ENCODE measurements at regions not wholly inside any gene's neighbourhood (a gene's known extent, or its start where the extent isn't known, plus 50 kb on each side); places are given as distances from the start of the nearest gene placed in this dataset.

DNA sequence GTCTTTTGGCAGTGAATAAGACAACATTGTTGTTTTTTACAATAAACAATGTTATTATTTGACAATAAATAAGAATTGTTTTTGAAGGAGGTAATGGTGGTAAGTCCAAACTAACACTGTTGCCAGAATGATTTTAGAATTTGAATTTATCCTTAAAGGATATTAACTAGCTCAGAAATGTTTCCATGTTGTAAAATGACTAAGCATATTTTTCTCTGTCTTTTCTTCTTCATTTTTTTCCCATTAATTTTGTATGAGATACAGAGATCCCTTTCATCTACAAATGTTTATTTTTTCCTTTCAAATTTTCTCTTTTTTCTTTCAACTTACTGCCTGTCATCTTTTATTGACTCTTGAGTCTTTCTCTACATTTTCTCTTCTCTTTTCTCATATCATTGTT is 66.5 kb upstream of the DOCK10 start:
- Histone ChIP-seq H3K14ac (ENCODE audit: insufficient read depth, low read length) (no peak overlapping the region), H3K79me1 (ENCODE audit: insufficient read depth, low read depth, low read length, poor library complexity, severe bottlenecking) (no peaks in the 10 kb centered on the region), H4K91ac (ENCODE audit: insufficient read length, low read depth, low read length) (no peak overlapping the region), H3K4me2 (ENCODE audit: insufficient read depth, insufficient read length, low read length) (no peak overlapping the region), H3K27ac (ENCODE audit: insufficient read length, low read depth, low read length) (no peak overlapping the region), H3K9ac (ENCODE audit: extremely low read depth, insufficient read length, low read length) (no peak overlapping the region), H2BK5ac (ENCODE audit: insufficient read length, low read length) (no peak overlapping the region), H2AFZ (ENCODE audit: low read length) (no peak overlapping the region), H2BK20ac (ENCODE audit: low read depth, low read length, poor library complexity, severe bottlenecking) (no peak overlapping the region), H4K5ac (ENCODE audit: insufficient read length, low read depth, low read length) (no peak overlapping the region), H3K79me2 (ENCODE audit: insufficient read depth, low read length) (no peaks in the 10 kb centered on the region), H2BK120ac (ENCODE audit: low read depth, low read length, poor library complexity, severe bottlenecking) (no peak overlapping the region), H3K18ac (ENCODE audit: insufficient read length, low read depth, low read length) (no peak overlapping the region), H3K9me3 (ENCODE audit: control insufficient read depth, low read depth, low read length) (no peaks in the 10 kb centered on the region), H4K20me1 (ENCODE audit: control insufficient read depth, insufficient read depth, insufficient read length) (no peaks in the 10 kb centered on the region), H4K8ac (replicated peaks; ENCODE audit: insufficient read length, low read depth, low read length) (no peak overlapping the region), H3K27me3 (ENCODE audit: insufficient read depth, low read length) (no peaks in the 10 kb centered on the region), H2BK15ac (ENCODE audit: low read depth, low read length) (no peak overlapping the region), H2AK5ac (ENCODE audit: insufficient read length, low read length) (no peak overlapping the region), H3K56ac (ENCODE audit: insufficient read length, low read depth, low read length) (no peak overlapping the region), H3K4ac (ENCODE audit: low read depth, low read length) (no peak overlapping the region), H3K23me2 (ENCODE audit: insufficient read length, low read depth, low read length, poor library complexity, severe bottlenecking) (no peaks in the 10 kb centered on the region), H3K23ac (ENCODE audit: insufficient read length, low read depth, low read length) (no peak overlapping the region), H3T11ph (ENCODE audit: low read length) (no peak overlapping the region), H3K4me1 (ENCODE audit: insufficient read depth, low read length) (no peaks in the 10 kb centered on the region; the same call in 1 of the 2 replicates), H2BK12ac (ENCODE audit: insufficient read length, low read depth, low read length) (no peak overlapping the region)
- no peaks in the 10 kb centered on the region for H3K9me3 Mint-ChIP-seq
- peaks cover 0 to 2% of the 10 kb centered on the region in 2 experiments; a peak in 2 of 4 replicates for H3K4me1 Mint-ChIP-seq
- DNase-seq, result no peak
- peak overlapping the region in 1 of 3 experiments; percentile 14; a peak in 1 of 7 replicates for H3K27ac Mint-ChIP-seq
- H3K4me3 Mint-ChIP-seq, result no peak overlapping the region
- TF ChIP-seq, protein P1, sequence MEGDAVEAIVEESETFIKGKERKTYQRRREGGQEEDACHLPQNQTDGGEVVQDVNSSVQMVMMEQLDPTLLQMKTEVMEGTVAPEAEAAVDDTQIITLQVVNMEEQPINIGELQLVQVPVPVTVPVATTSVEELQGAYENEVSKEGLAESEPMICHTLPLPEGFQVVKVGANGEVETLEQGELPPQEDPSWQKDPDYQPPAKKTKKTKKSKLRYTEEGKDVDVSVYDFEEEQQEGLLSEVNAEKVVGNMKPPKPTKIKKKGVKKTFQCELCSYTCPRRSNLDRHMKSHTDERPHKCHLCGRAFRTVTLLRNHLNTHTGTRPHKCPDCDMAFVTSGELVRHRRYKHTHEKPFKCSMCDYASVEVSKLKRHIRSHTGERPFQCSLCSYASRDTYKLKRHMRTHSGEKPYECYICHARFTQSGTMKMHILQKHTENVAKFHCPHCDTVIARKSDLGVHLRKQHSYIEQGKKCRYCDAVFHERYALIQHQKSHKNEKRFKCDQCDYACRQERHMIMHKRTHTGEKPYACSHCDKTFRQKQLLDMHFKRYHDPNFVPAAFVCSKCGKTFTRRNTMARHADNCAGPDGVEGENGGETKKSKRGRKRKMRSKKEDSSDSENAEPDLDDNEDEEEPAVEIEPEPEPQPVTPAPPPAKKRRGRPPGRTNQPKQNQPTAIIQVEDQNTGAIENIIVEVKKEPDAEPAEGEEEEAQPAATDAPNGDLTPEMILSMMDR (conservative IDR thresholded peaks at IDR 0.05), result no peak
- no peaks in the 10 kb centered on the region for H3K27me3 Mint-ChIP-seq (ENCODE audit: low read depth)
- H3K36me3 Mint-ChIP-seq (ENCODE audit: insufficient read depth in 1 of 3, low read depth in 3 of 3), result no peaks in the 10 kb centered on the region
